Caco-2 (cell line): ENCODE measurements at regions not wholly inside any gene's neighbourhood (a gene's known extent, or its start where the extent isn't known, plus 50 kb on each side); places are given as distances from the start of the nearest gene placed in this dataset.
A peak's percentile ranks its signal among the peaks of the same experiment; 100 is the strongest.

Source experiments
- BruUV-seq: library from RNA; stranded (reverse); fragments of 400-500 nt; replicated peaks from 2 replicates; lab custom pipeline; 2021; lab: Mats Ljungman, UMichigan
- CTCF ChIA-PET: fragments of 300-600 bp; sonication (Branson Sonifier 250); formaldehyde crosslinking; loops from one replicate; lab custom pipeline; 2022; ENCODE audit warnings: antibody characterized with exemption; lab: Charles Lee
- POLR2A ChIA-PET: fragments of 300-600 bp; sonication (Branson Sonifier 250); formaldehyde crosslinking; loops from one replicate; lab custom pipeline; 2022; ENCODE audit warnings: antibody characterized with exemption; lab: Charles Lee
- DNase-seq, 2 experiments: peaks; one replicate each; pipeline versions ENCODE4 v3.0.0 to v3.0.0-alpha.2; 2020 to 2022
- H3K27me3 ChIP-seq: replicated peaks from 2 replicates; pipeline ENCODE4 v1.6.0; 2011; ENCODE audit warnings: low read length; ENCODE audit not compliant: control insufficient read depth, insufficient read depth
- H3K36me3 ChIP-seq: 2 replicates; pipeline ENCODE4 v1.5.1; 2011; ENCODE audit warnings: low read length; ENCODE audit not compliant: control insufficient read depth, insufficient read depth
- H3K4me1 ChIP-seq: fragments of 250-450 bp; sonication (Bioruptor Pico); 2 replicates; pipeline ENCODE4 v1.5.1; 2020; ENCODE audit warnings: mild to moderate bottlenecking
- H3K4me3 ChIP-seq: 2 replicates; pipeline ENCODE4 v1.5.1; 2011; ENCODE audit warnings: low read depth, mild to moderate bottlenecking, control low read depth, low read length
- H3K9me3 ChIP-seq: fragments of 250-450 bp; sonication (Bioruptor Pico); 2 replicates; pipeline ENCODE4 v1.5.1; 2020; ENCODE audit warnings: mild to moderate bottlenecking, moderate library complexity
- H3K27ac Mint-ChIP-seq: one replicate; pipeline ENCODE4 v1.8.0; 2022; ENCODE audit warnings: mixed read lengths; ENCODE audit not compliant: unreplicated experiment
- H3K27me3 Mint-ChIP-seq: one replicate; pipeline ENCODE4 v1.8.0; 2022; ENCODE audit warnings: mixed read lengths; ENCODE audit not compliant: insufficient read depth, unreplicated experiment
- H3K36me3 Mint-ChIP-seq: one replicate; pipeline ENCODE4 v1.8.0; 2022; ENCODE audit warnings: mild to moderate bottlenecking, mixed read lengths; ENCODE audit not compliant: insufficient read depth, unreplicated experiment
- H3K4me1 Mint-ChIP-seq: one replicate; pipeline ENCODE4 v1.8.0; 2022; ENCODE audit warnings: low read depth, mixed read lengths; ENCODE audit not compliant: unreplicated experiment
- H3K4me3 Mint-ChIP-seq: one replicate; pipeline ENCODE4 v1.8.0; 2022; ENCODE audit warnings: mild to moderate bottlenecking, moderate library complexity, mixed read lengths; ENCODE audit not compliant: unreplicated experiment
- H3K9me3 Mint-ChIP-seq: one replicate; pipeline ENCODE4 v1.8.0; 2022; ENCODE audit warnings: mixed read lengths; ENCODE audit not compliant: unreplicated experiment
- intact Hi-C: fragments of 100-400 bp; cut with micrococcal nuclease; formaldehyde crosslinking; loops from one replicate; pipeline ENCODE4 v1.10.0; 2022; ENCODE audit not compliant: unreplicated experiment
- TF ChIP-seq, protein P1 (sequence below), 2 experiments: fragments of 200-600 bp in 1 of 2; IDR thresholded peaks; 1 replicate in 1 of 2; 2 replicates in 1 of 2; pipeline versions ENCODE4 v1.5.1 to v1.8.0; 2011 to 2022; ENCODE audit warnings: antibody characterized with exemption in 1 of 2, control low read depth in 1 of 2, inconsistent platforms in 1 of 2, low read depth in 1 of 2, low read length in 1 of 2, mild to moderate bottlenecking in 1 of 2, moderate library complexity in 1 of 2; ENCODE audit not compliant: insufficient read depth in 1 of 2, severe bottlenecking in 1 of 2, unreplicated experiment in 1 of 2

DNA sequence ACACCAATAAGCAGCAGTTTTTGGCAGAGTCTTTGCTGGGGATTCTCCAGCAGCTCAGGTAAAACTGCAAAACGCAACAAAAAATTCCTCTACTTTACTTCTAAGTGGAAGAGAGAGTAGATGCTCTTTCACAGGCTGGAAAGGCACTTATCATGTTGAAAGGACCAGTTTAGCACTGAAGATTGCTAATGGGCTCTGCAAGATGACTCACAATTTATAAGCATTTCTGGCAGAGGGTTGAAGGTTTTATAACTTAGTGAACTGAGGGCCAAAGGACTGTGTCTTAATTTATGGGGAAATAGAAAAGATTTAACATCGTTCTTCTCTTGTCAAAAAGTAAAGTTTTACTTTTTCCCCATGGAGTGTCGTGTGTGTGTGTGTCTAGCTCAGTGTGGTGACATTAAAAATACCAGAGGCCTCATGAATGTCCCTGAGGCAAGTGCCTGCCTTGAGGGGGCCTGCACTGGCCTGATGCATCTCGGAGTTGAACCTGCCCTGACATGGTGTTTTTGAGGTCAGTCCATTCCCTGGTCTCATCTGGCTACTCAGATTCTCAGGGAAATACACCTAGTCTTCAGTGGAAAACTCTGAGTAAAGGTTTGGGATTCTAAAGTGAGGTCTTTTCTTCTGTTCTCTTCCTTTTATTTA lies 1092.0 kb downstream of the NAALADL2 start:
- H3K36me3 Mint-ChIP-seq = no peaks in the 10 kb centered on the region
- H3K4me3 Mint-ChIP-seq = no peak overlapping the region
- Histone ChIP-seq H3K36me3 (no peaks in the 10 kb centered on the region), H3K4me3 (no peak overlapping the region), H3K4me1 (no peaks in the 10 kb centered on the region), H3K27me3 (no peaks in the 10 kb centered on the region), H3K9me3 (no peaks in the 10 kb centered on the region)
- DNase-seq = no peak
- H3K4me1 Mint-ChIP-seq = no peaks in the 10 kb centered on the region
- TF ChIP-seq, protein P1, sequence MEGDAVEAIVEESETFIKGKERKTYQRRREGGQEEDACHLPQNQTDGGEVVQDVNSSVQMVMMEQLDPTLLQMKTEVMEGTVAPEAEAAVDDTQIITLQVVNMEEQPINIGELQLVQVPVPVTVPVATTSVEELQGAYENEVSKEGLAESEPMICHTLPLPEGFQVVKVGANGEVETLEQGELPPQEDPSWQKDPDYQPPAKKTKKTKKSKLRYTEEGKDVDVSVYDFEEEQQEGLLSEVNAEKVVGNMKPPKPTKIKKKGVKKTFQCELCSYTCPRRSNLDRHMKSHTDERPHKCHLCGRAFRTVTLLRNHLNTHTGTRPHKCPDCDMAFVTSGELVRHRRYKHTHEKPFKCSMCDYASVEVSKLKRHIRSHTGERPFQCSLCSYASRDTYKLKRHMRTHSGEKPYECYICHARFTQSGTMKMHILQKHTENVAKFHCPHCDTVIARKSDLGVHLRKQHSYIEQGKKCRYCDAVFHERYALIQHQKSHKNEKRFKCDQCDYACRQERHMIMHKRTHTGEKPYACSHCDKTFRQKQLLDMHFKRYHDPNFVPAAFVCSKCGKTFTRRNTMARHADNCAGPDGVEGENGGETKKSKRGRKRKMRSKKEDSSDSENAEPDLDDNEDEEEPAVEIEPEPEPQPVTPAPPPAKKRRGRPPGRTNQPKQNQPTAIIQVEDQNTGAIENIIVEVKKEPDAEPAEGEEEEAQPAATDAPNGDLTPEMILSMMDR (IDR thresholded peaks at IDR 0.05; ENCODE audit: insufficient read depth in 1 of 2, low read depth in 1 of 2, low read length in 1 of 2, severe bottlenecking in 1 of 2, unreplicated experiment in 1 of 2) = no peak
- no peak overlapping the region for H3K27ac Mint-ChIP-seq
- intact Hi-C loops = no loop called here
- ChIA-PET CTCF (no interaction called here), POLR2A (no interaction called here)
- BruUV-seq = no TSS peak
- no peaks in the 10 kb centered on the region for H3K27me3 Mint-ChIP-seq
- H3K9me3 Mint-ChIP-seq = peaks cover 7% of the 10 kb centered on the region

DNA sequence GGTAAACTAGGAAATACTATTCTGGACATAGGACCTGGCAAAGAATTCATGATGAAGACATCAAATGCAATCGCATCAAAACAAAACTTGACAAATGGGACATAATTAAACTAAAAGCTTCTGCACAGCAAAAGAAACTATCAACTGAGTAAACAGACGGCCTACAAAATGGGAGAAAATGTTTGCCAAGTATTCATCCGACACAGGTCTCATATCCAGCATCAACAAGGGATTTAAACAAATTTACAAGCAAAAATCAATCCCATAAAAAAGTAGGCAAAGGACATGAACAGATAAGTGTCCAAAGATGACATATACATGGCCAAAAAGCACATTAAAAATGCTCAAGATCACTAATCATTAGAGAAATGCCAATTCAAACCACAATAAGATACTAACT lies 1088.9 kb downstream of the NAALADL2 start:
- peaks cover 26% of the 10 kb centered on the region for H3K9me3 Mint-ChIP-seq
- intact Hi-C loops = no loop called here
- POLR2A ChIA-PET = no interaction called here

DNA sequence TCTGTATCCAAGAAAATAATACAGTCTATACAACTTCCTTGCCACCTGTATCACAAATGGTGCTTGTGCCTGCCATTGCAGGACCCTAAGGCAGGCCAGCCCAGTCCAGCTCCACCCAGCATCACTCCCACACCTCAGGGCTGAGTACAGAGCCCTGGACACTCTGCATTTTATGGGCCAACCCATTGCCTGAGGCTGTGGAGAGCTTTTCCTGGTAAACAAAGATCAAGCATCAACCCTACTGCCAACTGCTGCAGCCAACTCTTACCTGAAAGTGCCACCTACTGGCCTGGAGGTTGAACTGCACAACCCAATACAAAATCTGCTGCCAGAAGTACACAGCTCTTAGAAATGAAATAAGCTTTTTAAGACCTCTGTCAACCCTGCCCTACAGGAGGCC lies 1082.2 kb downstream of the NAALADL2 start:
- intact Hi-C loops = no loop called here
- no peaks in the 10 kb centered on the region for H3K27me3 Mint-ChIP-seq
- Histone ChIP-seq H3K9me3 (no peaks in the 10 kb centered on the region; the same call in 1 of the 2 replicates), H3K36me3 (no peaks in the 10 kb centered on the region), H3K27me3 (no peaks in the 10 kb centered on the region), H3K4me1 (no peaks in the 10 kb centered on the region), H3K4me3 (no peak overlapping the region)
- DNase-seq = peak; percentile 19 to 38
- H3K4me1 Mint-ChIP-seq = no peaks in the 10 kb centered on the region
- BruUV-seq = no TSS peak
- no peak overlapping the region for H3K27ac Mint-ChIP-seq
- TF ChIP-seq, protein P1 (IDR thresholded peaks at IDR 0.05; ENCODE audit: insufficient read depth in 1 of 2, low read depth in 1 of 2, low read length in 1 of 2, severe bottlenecking in 1 of 2, unreplicated experiment in 1 of 2) = peak in 1 of 2 experiments; percentile 26
- H3K4me3 Mint-ChIP-seq = no peak overlapping the region
- ChIA-PET CTCF (interaction anchor here (1.2 kb wide), 1 partner anchor 9 kb away, joined by 3 read pairs; no protein-coding TSS in a partner anchor), POLR2A (no interaction called here)
- no peaks in the 10 kb centered on the region for H3K36me3 Mint-ChIP-seq
- H3K9me3 Mint-ChIP-seq = peaks cover 34% of the 10 kb centered on the region

More for the DNA sequence above, 1088.9 kb downstream of the NAALADL2 start:
- H3K36me3 Mint-ChIP-seq = no peaks in the 10 kb centered on the region
- TF ChIP-seq, protein P1 (IDR thresholded peaks at IDR 0.05; ENCODE audit: insufficient read depth in 1 of 2, low read depth in 1 of 2, low read length in 1 of 2, severe bottlenecking in 1 of 2, unreplicated experiment in 1 of 2) = no peak
- no peaks in the 10 kb centered on the region for H3K27me3 Mint-ChIP-seq
- Histone ChIP-seq H3K4me1 (no peaks in the 10 kb centered on the region), H3K36me3 (no peaks in the 10 kb centered on the region), H3K4me3 (no peak overlapping the region), H3K9me3 (no peaks in the 10 kb centered on the region; the same call in 1 of the 2 replicates), H3K27me3 (no peaks in the 10 kb centered on the region)
- H3K27ac Mint-ChIP-seq = no peak overlapping the region
- H3K4me3 Mint-ChIP-seq = no peak overlapping the region
- no peak for DNase-seq
- no peaks in the 10 kb centered on the region for H3K4me1 Mint-ChIP-seq
- CTCF ChIA-PET = no interaction called here
- no TSS peak for BruUV-seq
